Sigmoid colon (tissue), 4 donors: ENCODE measurements at regions not wholly inside any gene's neighbourhood (a gene's known extent, or its start where the extent isn't known, plus 50 kb on each side); places are given as distances from the start of the nearest gene placed in this dataset.

Experiments used
- CTCF ChIP-seq, 4 experiments: fragments of 450-650 bp in 3 of 4; fragments of 200-600 bp in 1 of 4; IDR thresholded peaks; one replicate each; pipeline ENCODE4 v1.5.1; 2016 to 2019; ENCODE audit warnings: antibody characterized with exemption in 4 of 4, mild to moderate bottlenecking in 3 of 4, moderate library complexity in 2 of 4
- EP300 ChIP-seq, 4 donors: sonication (generic); formaldehyde crosslinking; IDR thresholded peaks; one replicate each; pipeline ENCODE4 v1.6.1; 2017; ENCODE audit warnings: antibody characterized with exemption in 4 of 4
- POLR2A ChIP-seq, 2 donors: fragments of 450-650 bp; IDR thresholded peaks; one replicate each; pipeline ENCODE4 v1.6.1; 2016; ENCODE audit warnings: antibody characterized with exemption in 2 of 2, mild to moderate bottlenecking in 2 of 2, moderate library complexity in 2 of 2
- POLR2AphosphoS5 ChIP-seq, 4 donors: sonication (generic); formaldehyde crosslinking; IDR thresholded peaks; one replicate each; pipeline ENCODE4 v1.6.1; 2017; ENCODE audit warnings: antibody characterized with exemption in 4 of 4

GRCh38 chr1:221343607-221344006 lies 398.3 kb downstream of the DUSP10 start:
- TF ChIP-seq CTCF (IDR thresholded peaks at IDR 0.05) (no peak), EP300 (IDR thresholded peaks at IDR 0.05) (no peak), POLR2AphosphoS5 (IDR thresholded peaks at IDR 0.05) (no peak), POLR2A (IDR thresholded peaks at IDR 0.05) (no peak)
